Activated CD8-positive, alpha-beta memory T cell treated with anti-CD3 and anti-CD28 coated beads, Interleukin-2, amount 50 U/mL, for 24 hours (primary cell): ENCODE measurements at regions not wholly inside any gene's neighbourhood (a gene's known extent, or its start where the extent isn't known, plus 50 kb on each side); places are given as distances from the start of the nearest gene placed in this dataset.

Source experiments
- DNase-seq: peaks from one replicate; pipeline ENCODE4 v3.0.0-alpha.2; 2020; ENCODE audit errors: extremely low read depth

- DNase-seq = no peak
Observed at GRCh38 chr2:241942416-241943208, 73.1 kb downstream of the RTP5 start.

- no peak for DNase-seq
Observed at GRCh38 chr2:241943209-241943850, 73.8 kb downstream of the RTP5 start.

- DNase-seq = no peak
Observed at GRCh38 chr2:241943961-241944575, 74.5 kb downstream of the RTP5 start.

GRCh38 chr2:241944821-241945220 lies 75.3 kb downstream of the RTP5 start:
- DNase-seq = no peak

- DNase-seq = no peak
Observed at GRCh38 chr2:241945311-241945710, 75.8 kb downstream of the RTP5 start.

GRCh38 chr2:241945803-241946202 lies 76.3 kb downstream of the RTP5 start:
- DNase-seq = no peak

GRCh38 chr2:241946306-241947003 lies 76.9 kb downstream of the RTP5 start:
- no peak for DNase-seq

- no peak for DNase-seq
Observed at GRCh38 chr2:241947004-241947350, 77.4 kb downstream of the RTP5 start.

GRCh38 chr2:241947401-241947800 lies 77.9 kb downstream of the RTP5 start:
- no peak for DNase-seq

- no peak for DNase-seq
Observed at GRCh38 chr2:241947876-241948275, 78.3 kb downstream of the RTP5 start.

GRCh38 chr2:241948299-241948897 lies 78.9 kb downstream of the RTP5 start:
- no peak for DNase-seq

- no peak for DNase-seq
Observed at GRCh38 chr2:241948901-241949735, 79.6 kb downstream of the RTP5 start.

GRCh38 chr2:241949736-241950412 lies 80.3 kb downstream of the RTP5 start:
- DNase-seq = no peak

GRCh38 chr2:241950413-241951315 lies 81.1 kb downstream of the RTP5 start:
- DNase-seq = peak; percentile 32

- DNase-seq = no peak
Observed at GRCh38 chr2:241951316-241951700, 81.8 kb downstream of the RTP5 start.

GRCh38 chr2:241951920-241952319 lies 82.4 kb downstream of the RTP5 start:
- no peak for DNase-seq

GRCh38 chr2:241952816-241953215 lies 83.3 kb downstream of the RTP5 start:
- DNase-seq = no peak

GRCh38 chr2:241953324-241953928 lies 83.9 kb downstream of the RTP5 start:
- no peak for DNase-seq

- no peak for DNase-seq
Observed at GRCh38 chr2:241956521-241957110, 87.1 kb downstream of the RTP5 start.
